ENCODE measurements at regions not wholly inside any gene's neighbourhood (a gene's known extent, or its start where the extent isn't known, plus 50 kb on each side); places are given as distances from the start of the nearest gene placed in this dataset.

DNA sequence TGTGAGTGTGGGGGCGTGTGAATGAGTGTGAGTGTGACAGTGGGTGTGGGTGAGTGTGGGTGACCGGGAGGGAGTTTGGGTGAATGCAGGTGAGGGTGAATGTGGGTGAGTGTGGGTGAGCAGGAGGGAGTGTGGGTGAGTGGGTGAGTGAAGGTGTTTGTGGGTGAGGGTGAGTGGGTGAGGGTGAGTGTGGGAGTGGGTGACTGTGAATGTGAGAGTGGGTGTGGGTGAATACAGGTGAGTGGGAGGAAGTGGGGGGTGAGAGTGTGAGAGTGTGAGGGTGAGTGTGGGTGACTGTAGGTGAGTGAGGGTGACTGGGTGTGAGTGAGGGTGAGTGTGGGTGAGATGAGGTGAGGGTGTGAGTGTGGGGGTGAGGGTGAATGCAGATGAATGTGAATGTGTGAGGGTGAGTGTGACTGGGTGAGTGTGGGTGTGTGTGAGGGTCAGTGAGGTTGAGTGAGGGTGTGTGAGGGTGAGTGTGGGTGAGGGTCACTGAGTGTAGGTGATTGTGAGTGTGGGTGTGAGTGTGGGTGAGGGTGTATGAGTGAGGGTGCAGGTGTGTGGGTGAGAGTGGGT, 1677.3 kb upstream of the TENM3 start:
- TF ChIP-seq, protein P1, sequence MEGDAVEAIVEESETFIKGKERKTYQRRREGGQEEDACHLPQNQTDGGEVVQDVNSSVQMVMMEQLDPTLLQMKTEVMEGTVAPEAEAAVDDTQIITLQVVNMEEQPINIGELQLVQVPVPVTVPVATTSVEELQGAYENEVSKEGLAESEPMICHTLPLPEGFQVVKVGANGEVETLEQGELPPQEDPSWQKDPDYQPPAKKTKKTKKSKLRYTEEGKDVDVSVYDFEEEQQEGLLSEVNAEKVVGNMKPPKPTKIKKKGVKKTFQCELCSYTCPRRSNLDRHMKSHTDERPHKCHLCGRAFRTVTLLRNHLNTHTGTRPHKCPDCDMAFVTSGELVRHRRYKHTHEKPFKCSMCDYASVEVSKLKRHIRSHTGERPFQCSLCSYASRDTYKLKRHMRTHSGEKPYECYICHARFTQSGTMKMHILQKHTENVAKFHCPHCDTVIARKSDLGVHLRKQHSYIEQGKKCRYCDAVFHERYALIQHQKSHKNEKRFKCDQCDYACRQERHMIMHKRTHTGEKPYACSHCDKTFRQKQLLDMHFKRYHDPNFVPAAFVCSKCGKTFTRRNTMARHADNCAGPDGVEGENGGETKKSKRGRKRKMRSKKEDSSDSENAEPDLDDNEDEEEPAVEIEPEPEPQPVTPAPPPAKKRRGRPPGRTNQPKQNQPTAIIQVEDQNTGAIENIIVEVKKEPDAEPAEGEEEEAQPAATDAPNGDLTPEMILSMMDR (IDR thresholded peaks at IDR 0.05; ENCODE audit: borderline replicate concordance, extremely low read depth, low read length, poor library complexity, severe bottlenecking) = no peak
- TF ChIP-seq EZH2 (IDR thresholded peaks at IDR 0.05; ENCODE audit: borderline replicate concordance, low read depth, low read length, severe bottlenecking) = no peak
